DMS53 (cell line): ENCODE measurements at regions not wholly inside any gene's neighbourhood (a gene's known extent, or its start where the extent isn't known, plus 50 kb on each side); places are given as distances from the start of the nearest gene placed in this dataset.

Experiments
- DNase-seq: peaks from one replicate; lab custom pipeline; 2025; lab: John Stamatoyannopoulos, UW

GRCh38 chr16:74033441-74033995, 263.1 kb upstream of the PSMD7 start:
- DNase-seq: no peak

GRCh38 chr16:74031551-74031950, 265.1 kb upstream of the PSMD7 start:
- DNase-seq: no peak

- DNase-seq: peak; percentile 9
Observed at GRCh38 chr16:74030000-74030706, 266.5 kb upstream of the PSMD7 start.

DNA sequence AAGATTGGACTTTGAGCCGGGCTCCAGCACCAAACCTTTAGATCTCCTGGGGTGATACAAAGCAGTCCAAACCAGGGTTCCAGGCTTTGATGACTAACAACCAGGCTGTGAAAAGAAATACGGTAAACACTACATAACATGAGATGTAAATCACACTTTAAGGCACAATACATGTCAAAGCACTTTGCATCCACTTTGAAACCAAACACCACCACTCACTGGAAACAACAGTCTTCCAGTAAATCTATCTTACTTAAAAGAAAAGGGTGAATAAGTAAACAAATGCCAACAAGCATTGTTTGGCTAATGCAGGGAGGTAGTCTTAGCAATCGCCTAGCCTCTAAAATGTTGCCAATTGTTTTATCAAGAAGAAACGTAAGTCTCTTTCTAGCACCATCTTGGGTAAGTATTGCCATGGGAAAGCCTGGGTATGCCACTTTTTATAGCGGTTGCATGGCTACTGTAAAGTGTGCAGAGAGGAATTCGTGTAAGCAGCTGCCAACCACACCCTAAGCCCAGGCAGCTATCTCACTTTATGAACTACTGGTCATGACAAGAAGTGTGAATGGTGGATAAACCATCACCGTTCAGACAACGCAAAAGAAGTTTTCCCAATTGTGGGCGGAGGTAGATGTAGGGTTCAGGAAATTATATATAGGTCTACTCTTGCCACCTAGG, 267.4 kb upstream of the PSMD7 start:
- peak; percentile 83 for DNase-seq

- DNase-seq: no peak
Observed at GRCh38 chr16:74026373-74027281, 270.0 kb upstream of the PSMD7 start.

DNA sequence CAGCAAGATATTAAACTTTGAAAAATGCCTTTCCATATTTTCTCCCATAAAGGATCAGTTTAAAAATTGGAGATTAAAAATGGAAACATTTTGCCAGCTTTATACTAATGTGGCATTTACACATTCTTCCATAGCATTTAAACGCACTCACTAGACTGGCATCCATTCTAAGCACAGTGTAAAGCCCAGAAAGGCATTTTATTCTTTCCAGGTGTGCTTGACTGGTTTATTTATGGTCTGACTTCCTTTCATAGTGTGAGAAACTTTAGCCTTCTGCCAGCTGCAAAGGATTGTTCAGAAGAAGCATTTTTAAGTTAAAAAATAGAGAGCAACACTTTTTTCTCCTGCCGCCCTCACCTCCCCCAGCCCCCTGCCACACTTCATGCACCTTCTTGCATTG, 271.7 kb upstream of the PSMD7 start:
- DNase-seq: no peak

GRCh38 chr16:74020095-74020670, 276.4 kb upstream of the PSMD7 start:
- DNase-seq: no peak

DNA sequence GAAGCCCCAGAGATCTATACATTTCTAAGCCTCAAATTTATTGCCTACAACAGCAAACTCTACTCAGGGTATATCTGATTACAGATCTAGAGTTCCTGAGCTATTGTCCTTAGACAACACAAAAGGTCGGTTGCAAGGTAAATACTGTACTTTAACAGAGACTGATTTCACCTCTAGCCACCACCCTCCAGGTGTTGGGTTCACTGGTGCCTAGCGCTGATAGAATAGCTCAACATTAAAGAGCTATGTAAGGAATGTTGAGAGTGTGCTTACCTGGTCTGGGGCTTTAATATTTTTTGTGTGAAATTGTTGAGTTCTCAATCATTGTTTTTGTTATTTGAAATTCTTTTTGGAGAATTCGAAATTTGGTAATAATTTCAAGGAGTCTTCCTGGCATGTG, 277.0 kb upstream of the PSMD7 start:
- peak; percentile 64 for DNase-seq

DNA sequence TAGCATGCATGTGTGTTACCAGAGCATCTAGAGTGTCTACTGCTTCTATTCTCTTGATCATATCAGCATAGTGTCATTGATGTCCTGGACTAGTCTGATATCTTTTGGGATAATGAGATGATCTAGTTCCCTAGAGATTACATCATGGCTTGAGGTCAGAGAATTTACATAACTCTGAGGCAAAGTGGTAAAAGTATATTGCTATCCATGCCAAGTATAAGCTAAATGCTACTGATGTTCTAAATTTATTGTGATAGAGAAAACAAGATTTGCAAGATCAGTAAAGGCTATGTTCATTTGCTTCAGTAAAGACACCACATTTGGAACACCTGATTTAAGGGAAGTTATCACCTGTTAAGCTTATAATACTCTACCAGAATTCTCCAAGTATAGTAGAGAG, 280.7 kb upstream of the PSMD7 start:
- no peak for DNase-seq

GRCh38 chr16:73998707-73999106, 297.9 kb upstream of the PSMD7 start:
- DNase-seq: no peak

- no peak for DNase-seq
Observed at GRCh38 chr16:73997971-73998370, 298.6 kb upstream of the PSMD7 start.

DNA sequence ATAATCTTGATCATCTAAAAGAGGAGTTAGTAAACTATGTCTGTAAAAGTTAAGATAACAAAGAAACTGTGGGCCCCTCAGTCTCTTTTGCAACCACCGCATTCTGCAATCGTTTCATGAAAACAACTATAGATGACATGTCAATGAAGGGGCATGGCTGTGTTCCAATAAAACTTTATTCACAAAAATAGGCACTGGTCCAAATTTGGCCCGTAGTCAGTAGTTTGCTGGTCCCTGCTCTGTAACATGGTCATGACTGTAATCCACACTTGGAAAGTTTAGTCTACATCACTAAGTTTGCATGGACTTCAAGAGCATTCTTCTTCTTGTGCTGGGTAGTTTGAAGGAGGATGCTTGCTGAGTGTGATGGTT, 299.3 kb upstream of the PSMD7 start:
- no peak for DNase-seq

- peak; percentile 81 for DNase-seq
Observed at GRCh38 chr16:73996624-73997339, 299.8 kb upstream of the PSMD7 start.

GRCh38 chr16:73993878-73994277, 302.7 kb upstream of the PSMD7 start:
- no peak for DNase-seq

- no peak for DNase-seq
Observed at GRCh38 chr16:73978407-73978784, 318.2 kb upstream of the PSMD7 start.

DNA sequence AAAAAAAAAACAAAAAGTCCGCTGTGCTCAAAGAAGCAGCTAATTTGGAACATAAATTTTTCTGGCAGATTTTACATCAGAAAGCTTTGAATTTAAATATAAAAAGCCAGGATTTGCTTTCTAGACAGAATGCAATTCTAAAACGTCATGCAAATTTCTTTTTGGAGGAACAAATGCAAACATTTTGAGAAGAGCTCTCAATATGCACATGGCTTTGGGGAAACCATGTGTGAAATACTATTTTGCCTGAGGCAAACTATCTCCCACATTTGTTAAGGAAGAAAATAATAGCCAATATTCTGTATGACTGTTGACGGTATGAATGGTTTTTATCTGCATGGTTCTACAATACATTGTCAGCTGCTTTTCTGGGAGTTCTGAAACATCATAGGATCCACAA, 320.0 kb upstream of the PSMD7 start:
- no peak for DNase-seq

DNA sequence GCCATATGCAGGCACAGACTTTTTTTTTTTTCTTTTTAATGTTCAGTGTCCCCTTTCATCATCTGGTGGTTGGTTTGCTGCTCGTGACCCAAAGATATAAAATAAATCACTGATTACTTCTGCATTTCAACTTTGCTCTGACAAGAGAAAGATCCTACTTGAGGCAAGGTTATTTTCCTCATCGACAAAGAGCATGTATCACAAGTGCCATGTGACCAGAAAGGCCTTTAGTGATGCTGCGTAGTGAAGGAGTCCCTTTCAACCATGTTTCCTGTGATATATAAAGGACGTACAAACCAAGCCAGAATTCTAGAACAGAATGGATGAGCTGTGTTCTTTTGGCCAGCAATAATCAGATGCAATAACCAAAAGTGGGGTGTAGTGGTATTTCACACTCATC, 323.4 kb upstream of the PSMD7 start:
- DNase-seq: no peak

- DNase-seq: no peak
Observed at GRCh38 chr16:73966851-73967250, 329.8 kb upstream of the PSMD7 start.

DNA sequence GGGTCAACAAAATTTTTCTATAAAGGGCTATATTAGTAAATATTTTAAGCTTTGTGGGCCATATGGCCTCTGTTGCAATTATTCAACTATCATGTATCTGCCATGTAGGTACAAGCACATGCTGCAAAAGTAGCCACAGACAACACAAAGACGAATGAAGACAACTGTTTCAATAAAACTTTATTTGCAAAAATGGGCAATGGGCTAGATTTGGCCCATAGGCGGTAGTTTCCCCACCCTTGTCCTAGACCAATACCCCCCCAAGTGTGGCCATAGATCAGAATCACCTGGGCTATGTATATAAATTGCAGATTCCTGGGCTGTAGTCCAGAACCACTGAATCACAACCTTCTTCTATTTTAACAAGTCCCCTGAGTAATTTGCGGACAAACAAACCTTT, 331.0 kb upstream of the PSMD7 start:
- DNase-seq: no peak

GRCh38 chr16:73956587-73957494, 339.8 kb upstream of the PSMD7 start:
- DNase-seq: peak; percentile 78
